AG09319 (cell line): ENCODE measurements at regions not wholly inside any gene's neighbourhood (a gene's known extent, or its start where the extent isn't known, plus 50 kb on each side); places are given as distances from the start of the nearest gene placed in this dataset.

Experiments
- DNase-seq: peaks from one replicate; pipeline ENCODE4 v3.0.0-alpha.2; 2010; ENCODE audit warnings: low read depth; ENCODE audit errors: extremely low read depth
- CTCF ChIP-seq: IDR thresholded peaks from 2 replicates; pipeline ENCODE4 v1.5.1; 2011; ENCODE audit warnings: low read depth, mild to moderate bottlenecking, inconsistent platforms, low read length, moderate library complexity

GRCh38 chr13:50476577-50477285 is 366.8 kb downstream of the DLEU7 start:
- TF ChIP-seq CTCF: no peak

GRCh38 chr13:50481936-50482335 is 361.6 kb downstream of the DLEU7 start:
- DNase-seq: no peak
- TF ChIP-seq CTCF: no peak

More at GRCh38 chr13:50476577-50477285, 366.8 kb downstream of the DLEU7 start:
- DNase-seq: no peak

- no peak for DNase-seq
- TF ChIP-seq CTCF: no peak
These were observed 360.1 kb downstream of the DLEU7 start for GRCh38 chr13:50483416-50483815.

- DNase-seq: no peak
- no peak for TF ChIP-seq CTCF
These were observed 358.9 kb downstream of the DLEU7 start for GRCh38 chr13:50484472-50485113.

- TF ChIP-seq CTCF: no peak
These were observed 357.2 kb downstream of the DLEU7 start for GRCh38 chr13:50485979-50486935.

GRCh38 chr13:50493683-50494082 is 349.8 kb downstream of the DLEU7 start:
- no peak for TF ChIP-seq CTCF
- no peak for DNase-seq

More at GRCh38 chr13:50485979-50486935, 357.2 kb downstream of the DLEU7 start:
- no peak for DNase-seq
